Caco-2 (cell line): ENCODE measurements at regions not wholly inside any gene's neighbourhood (a gene's known extent, or its start where the extent isn't known, plus 50 kb on each side); places are given as distances from the start of the nearest gene placed in this dataset.

Source experiments
- BruUV-seq: library from RNA; stranded (reverse); fragments of 400-500 nt; replicated peaks from 2 replicates; lab custom pipeline; 2021; lab: Mats Ljungman, UMichigan
- CTCF ChIA-PET: fragments of 300-600 bp; sonication (Branson Sonifier 250); formaldehyde crosslinking; loops from one replicate; lab custom pipeline; 2022; ENCODE audit warnings: antibody characterized with exemption; lab: Charles Lee
- POLR2A ChIA-PET: fragments of 300-600 bp; sonication (Branson Sonifier 250); formaldehyde crosslinking; loops from one replicate; lab custom pipeline; 2022; ENCODE audit warnings: antibody characterized with exemption; lab: Charles Lee
- DNase-seq, 2 experiments: peaks; one replicate each; pipeline versions ENCODE4 v3.0.0 to v3.0.0-alpha.2; 2020 to 2022
- H3K27me3 ChIP-seq: replicated peaks from 2 replicates; pipeline ENCODE4 v1.6.0; 2011; ENCODE audit warnings: low read length; ENCODE audit not compliant: control insufficient read depth, insufficient read depth
- H3K36me3 ChIP-seq: 2 replicates; pipeline ENCODE4 v1.5.1; 2011; ENCODE audit warnings: low read length; ENCODE audit not compliant: control insufficient read depth, insufficient read depth
- H3K4me1 ChIP-seq: fragments of 250-450 bp; sonication (Bioruptor Pico); 2 replicates; pipeline ENCODE4 v1.5.1; 2020; ENCODE audit warnings: mild to moderate bottlenecking
- H3K4me3 ChIP-seq: 2 replicates; pipeline ENCODE4 v1.5.1; 2011; ENCODE audit warnings: low read depth, mild to moderate bottlenecking, control low read depth, low read length
- H3K9me3 ChIP-seq: fragments of 250-450 bp; sonication (Bioruptor Pico); 2 replicates; pipeline ENCODE4 v1.5.1; 2020; ENCODE audit warnings: mild to moderate bottlenecking, moderate library complexity
- H3K27ac Mint-ChIP-seq: one replicate; pipeline ENCODE4 v1.8.0; 2022; ENCODE audit warnings: mixed read lengths; ENCODE audit not compliant: unreplicated experiment
- H3K27me3 Mint-ChIP-seq: one replicate; pipeline ENCODE4 v1.8.0; 2022; ENCODE audit warnings: mixed read lengths; ENCODE audit not compliant: insufficient read depth, unreplicated experiment
- H3K36me3 Mint-ChIP-seq: one replicate; pipeline ENCODE4 v1.8.0; 2022; ENCODE audit warnings: mild to moderate bottlenecking, mixed read lengths; ENCODE audit not compliant: insufficient read depth, unreplicated experiment
- H3K4me1 Mint-ChIP-seq: one replicate; pipeline ENCODE4 v1.8.0; 2022; ENCODE audit warnings: low read depth, mixed read lengths; ENCODE audit not compliant: unreplicated experiment
- H3K4me3 Mint-ChIP-seq: one replicate; pipeline ENCODE4 v1.8.0; 2022; ENCODE audit warnings: mild to moderate bottlenecking, moderate library complexity, mixed read lengths; ENCODE audit not compliant: unreplicated experiment
- H3K9me3 Mint-ChIP-seq: one replicate; pipeline ENCODE4 v1.8.0; 2022; ENCODE audit warnings: mixed read lengths; ENCODE audit not compliant: unreplicated experiment
- intact Hi-C: fragments of 100-400 bp; cut with micrococcal nuclease; formaldehyde crosslinking; loops from one replicate; pipeline ENCODE4 v1.10.0; 2022; ENCODE audit not compliant: unreplicated experiment
- TF ChIP-seq, protein P1 (sequence below), 2 experiments: fragments of 200-600 bp in 1 of 2; IDR thresholded peaks; 1 replicate in 1 of 2; 2 replicates in 1 of 2; pipeline versions ENCODE4 v1.5.1 to v1.8.0; 2011 to 2022; ENCODE audit warnings: antibody characterized with exemption in 1 of 2, control low read depth in 1 of 2, inconsistent platforms in 1 of 2, low read depth in 1 of 2, low read length in 1 of 2, mild to moderate bottlenecking in 1 of 2, moderate library complexity in 1 of 2; ENCODE audit not compliant: insufficient read depth in 1 of 2, severe bottlenecking in 1 of 2, unreplicated experiment in 1 of 2

DNA sequence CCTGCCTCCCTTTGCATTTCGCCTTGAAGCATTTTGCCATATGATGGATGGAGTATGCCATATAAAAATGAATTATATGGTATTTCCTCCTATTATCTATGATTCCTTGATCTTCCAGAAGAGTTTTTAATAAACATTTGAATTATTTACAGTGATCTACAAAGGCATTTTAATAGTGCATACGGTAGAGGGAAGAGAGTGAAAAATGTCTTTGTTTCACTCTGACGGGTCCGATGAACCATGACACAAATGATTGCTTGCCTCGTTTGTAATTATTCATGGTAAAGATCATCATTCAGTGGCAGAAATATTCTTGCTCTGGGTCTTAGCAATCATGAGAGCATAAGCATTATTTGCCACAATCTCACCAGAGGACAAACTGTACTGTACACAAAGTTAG lies 1010.9 kb downstream of the NTRK3 start:
- POLR2A ChIA-PET = no interaction called here
- no peak overlapping the region for H3K4me3 Mint-ChIP-seq
- intact Hi-C loops = no loop called here
- Histone ChIP-seq H3K4me3 (no peak overlapping the region), H3K9me3 (no peaks in the 10 kb centered on the region), H3K4me1 (no peaks in the 10 kb centered on the region), H3K27me3 (no peaks in the 10 kb centered on the region), H3K36me3 (no peaks in the 10 kb centered on the region)
- no peaks in the 10 kb centered on the region for H3K36me3 Mint-ChIP-seq
- BruUV-seq = no TSS peak
- H3K27ac Mint-ChIP-seq = no peak overlapping the region
- no peaks in the 10 kb centered on the region for H3K4me1 Mint-ChIP-seq
- CTCF ChIA-PET = no interaction called here
- DNase-seq = no peak
- H3K9me3 Mint-ChIP-seq = no peaks in the 10 kb centered on the region
- H3K27me3 Mint-ChIP-seq = no peaks in the 10 kb centered on the region
- TF ChIP-seq, protein P1, sequence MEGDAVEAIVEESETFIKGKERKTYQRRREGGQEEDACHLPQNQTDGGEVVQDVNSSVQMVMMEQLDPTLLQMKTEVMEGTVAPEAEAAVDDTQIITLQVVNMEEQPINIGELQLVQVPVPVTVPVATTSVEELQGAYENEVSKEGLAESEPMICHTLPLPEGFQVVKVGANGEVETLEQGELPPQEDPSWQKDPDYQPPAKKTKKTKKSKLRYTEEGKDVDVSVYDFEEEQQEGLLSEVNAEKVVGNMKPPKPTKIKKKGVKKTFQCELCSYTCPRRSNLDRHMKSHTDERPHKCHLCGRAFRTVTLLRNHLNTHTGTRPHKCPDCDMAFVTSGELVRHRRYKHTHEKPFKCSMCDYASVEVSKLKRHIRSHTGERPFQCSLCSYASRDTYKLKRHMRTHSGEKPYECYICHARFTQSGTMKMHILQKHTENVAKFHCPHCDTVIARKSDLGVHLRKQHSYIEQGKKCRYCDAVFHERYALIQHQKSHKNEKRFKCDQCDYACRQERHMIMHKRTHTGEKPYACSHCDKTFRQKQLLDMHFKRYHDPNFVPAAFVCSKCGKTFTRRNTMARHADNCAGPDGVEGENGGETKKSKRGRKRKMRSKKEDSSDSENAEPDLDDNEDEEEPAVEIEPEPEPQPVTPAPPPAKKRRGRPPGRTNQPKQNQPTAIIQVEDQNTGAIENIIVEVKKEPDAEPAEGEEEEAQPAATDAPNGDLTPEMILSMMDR (IDR thresholded peaks at IDR 0.05; ENCODE audit: insufficient read depth in 1 of 2, low read depth in 1 of 2, low read length in 1 of 2, severe bottlenecking in 1 of 2, unreplicated experiment in 1 of 2) = no peak

DNA sequence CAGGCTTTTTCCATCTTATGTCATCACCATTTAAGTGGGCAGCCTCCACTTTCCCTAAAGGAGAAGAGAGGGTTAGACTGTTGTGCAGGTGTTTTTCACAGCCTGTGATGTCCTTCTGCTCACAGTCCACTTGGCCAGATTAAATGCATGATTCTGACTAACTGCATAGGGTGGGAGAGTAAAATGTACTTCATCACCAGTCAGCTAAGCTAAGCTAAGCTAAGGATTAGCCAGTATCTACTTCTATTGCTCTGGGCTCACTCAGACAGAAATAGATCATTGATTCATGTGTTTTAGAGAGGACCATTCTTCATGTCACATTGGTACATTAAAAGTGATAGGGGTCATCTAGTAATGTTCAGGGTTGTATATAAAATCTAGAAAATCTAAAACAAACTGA lies 1013.1 kb downstream of the NTRK3 start:
- H3K4me1 Mint-ChIP-seq = no peaks in the 10 kb centered on the region
- Histone ChIP-seq H3K4me3 (no peak overlapping the region), H3K36me3 (no peaks in the 10 kb centered on the region), H3K27me3 (no peaks in the 10 kb centered on the region), H3K9me3 (no peaks in the 10 kb centered on the region), H3K4me1 (no peaks in the 10 kb centered on the region)
- BruUV-seq = no TSS peak
- ChIA-PET POLR2A (no interaction called here), CTCF (no interaction called here)
- no peak overlapping the region for H3K27ac Mint-ChIP-seq
- TF ChIP-seq, protein P1 (IDR thresholded peaks at IDR 0.05; ENCODE audit: insufficient read depth in 1 of 2, low read depth in 1 of 2, low read length in 1 of 2, severe bottlenecking in 1 of 2, unreplicated experiment in 1 of 2) = no peak
- H3K9me3 Mint-ChIP-seq = no peaks in the 10 kb centered on the region
- no peaks in the 10 kb centered on the region for H3K27me3 Mint-ChIP-seq
- no peak overlapping the region for H3K4me3 Mint-ChIP-seq
- intact Hi-C loops = no loop called here
- H3K36me3 Mint-ChIP-seq = no peaks in the 10 kb centered on the region
- no peak for DNase-seq

DNA sequence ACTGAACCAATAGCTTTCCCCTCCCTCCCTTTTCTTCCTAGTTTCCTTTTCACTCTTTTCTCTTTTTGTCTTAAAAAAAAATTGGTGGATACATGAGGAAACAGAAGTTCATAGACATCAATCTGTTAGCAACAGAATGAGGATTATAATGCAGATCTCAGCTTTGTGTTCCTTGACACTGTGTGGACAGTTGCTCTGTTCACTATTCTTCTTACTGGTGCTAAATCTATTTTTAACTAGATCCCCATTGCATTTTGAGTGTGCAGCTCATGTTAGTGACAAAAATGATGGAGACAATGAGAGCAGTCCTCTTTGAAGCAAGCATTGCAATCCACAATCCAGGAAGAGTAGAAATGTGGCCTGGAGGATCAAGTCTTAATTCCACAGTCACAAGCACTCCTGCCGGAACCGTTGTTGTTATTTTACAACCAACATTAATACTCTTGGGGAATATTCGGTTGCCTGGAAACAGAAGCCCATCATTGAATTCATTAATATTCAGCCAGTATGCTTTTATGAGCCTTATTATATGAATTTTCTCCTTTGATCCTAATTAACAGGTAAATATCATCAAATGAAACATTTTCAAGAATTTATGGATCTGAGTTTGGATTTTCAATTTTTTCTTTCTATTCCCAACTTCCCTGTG lies 1016.8 kb downstream of the NTRK3 start:
- Mint-ChIP-seq H3K9me3 (no peaks in the 10 kb centered on the region), H3K27ac (no peak overlapping the region), H3K36me3 (no peaks in the 10 kb centered on the region), H3K4me1 (no peaks in the 10 kb centered on the region), H3K4me3 (no peak overlapping the region), H3K27me3 (no peaks in the 10 kb centered on the region)
- no peaks in the 10 kb centered on the region for H3K36me3 ChIP-seq
- H3K4me3 ChIP-seq = no peak overlapping the region
- ChIA-PET CTCF (no interaction called here), POLR2A (no interaction called here)
- TF ChIP-seq, protein P1 (IDR thresholded peaks at IDR 0.05; ENCODE audit: insufficient read depth in 1 of 2, low read depth in 1 of 2, low read length in 1 of 2, severe bottlenecking in 1 of 2, unreplicated experiment in 1 of 2) = no peak
- H3K4me1 ChIP-seq = no peaks in the 10 kb centered on the region
- no peak for DNase-seq
- no peaks in the 10 kb centered on the region for H3K27me3 ChIP-seq
- intact Hi-C loops = no loop called here
- BruUV-seq = no TSS peak
- no peaks in the 10 kb centered on the region for H3K9me3 ChIP-seq
